Central memory CD8-positive, alpha-beta T cell (primary cell): ENCODE measurements at regions not wholly inside any gene's neighbourhood (a gene's known extent, or its start where the extent isn't known, plus 50 kb on each side); places are given as distances from the start of the nearest gene placed in this dataset.

Experiments
- ATAC-seq: fragments of 150-1000 bp; cut with Tn5 transposase; replicated peaks from 2 replicates; pipeline ENCODE4 v1.10.0; 2022; ENCODE audit warnings: mild to moderate bottlenecking, moderate FRiP score, moderate number of reproducible peaks; ENCODE audit not compliant: poor library complexity, severe bottlenecking; ENCODE audit errors: extremely low read depth
- DNase-seq, 2 donors: peaks; one replicate each; pipeline ENCODE4 v3.0.0; 2021; ENCODE audit warnings: low spot score in 2 of 2
- H3K27ac Mint-ChIP-seq: one replicate; pipeline ENCODE4 v1.8.0; 2022; ENCODE audit warnings: low read depth, mild to moderate bottlenecking, moderate library complexity, mixed read lengths
- H3K27me3 Mint-ChIP-seq: one replicate; pipeline ENCODE4 v1.8.0; 2022; ENCODE audit warnings: mixed read lengths
- H3K36me3 Mint-ChIP-seq: one replicate; pipeline ENCODE4 v1.8.0; 2022; ENCODE audit warnings: mild to moderate bottlenecking, moderate library complexity, mixed read lengths; ENCODE audit not compliant: insufficient read depth
- H3K4me1 Mint-ChIP-seq: one replicate; pipeline ENCODE4 v1.8.0; 2022; ENCODE audit warnings: mixed read lengths
- H3K4me3 Mint-ChIP-seq: one replicate; pipeline ENCODE4 v1.8.0; 2022; ENCODE audit warnings: mild to moderate bottlenecking, moderate library complexity, mixed read lengths
- H3K9me3 Mint-ChIP-seq: one replicate; pipeline ENCODE4 v1.8.0; 2022; ENCODE audit warnings: mixed read lengths

DNA sequence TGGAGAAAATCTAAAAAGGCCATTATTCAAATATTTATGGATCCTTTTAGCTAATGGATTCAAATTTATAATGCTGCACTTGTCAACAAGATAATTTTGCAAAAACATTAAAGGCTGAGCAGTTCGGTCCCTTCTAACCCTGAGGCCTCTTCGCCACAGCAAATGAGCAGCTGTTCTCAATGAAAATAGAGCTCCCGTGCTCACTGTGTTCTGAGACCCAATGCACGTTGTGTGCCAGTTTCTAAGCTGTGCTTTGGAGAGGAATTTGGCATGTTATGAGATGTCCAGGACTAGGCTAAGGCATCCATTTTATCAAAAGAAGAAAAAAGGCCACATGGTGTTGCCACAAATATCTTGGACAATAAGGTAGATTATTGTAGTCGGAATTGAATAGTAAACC lies 220.1 kb upstream of the TSHZ2 start:
- no peaks in the 10 kb centered on the region for H3K36me3 Mint-ChIP-seq
- no peaks in the 10 kb centered on the region for H3K9me3 Mint-ChIP-seq
- DNase-seq, result no peak
- H3K4me1 Mint-ChIP-seq, result no peaks in the 10 kb centered on the region
- no peak overlapping the region for H3K4me3 Mint-ChIP-seq
- no peak overlapping the region for H3K27ac Mint-ChIP-seq
- H3K27me3 Mint-ChIP-seq, result no peaks in the 10 kb centered on the region
- no peak for ATAC-seq

DNA sequence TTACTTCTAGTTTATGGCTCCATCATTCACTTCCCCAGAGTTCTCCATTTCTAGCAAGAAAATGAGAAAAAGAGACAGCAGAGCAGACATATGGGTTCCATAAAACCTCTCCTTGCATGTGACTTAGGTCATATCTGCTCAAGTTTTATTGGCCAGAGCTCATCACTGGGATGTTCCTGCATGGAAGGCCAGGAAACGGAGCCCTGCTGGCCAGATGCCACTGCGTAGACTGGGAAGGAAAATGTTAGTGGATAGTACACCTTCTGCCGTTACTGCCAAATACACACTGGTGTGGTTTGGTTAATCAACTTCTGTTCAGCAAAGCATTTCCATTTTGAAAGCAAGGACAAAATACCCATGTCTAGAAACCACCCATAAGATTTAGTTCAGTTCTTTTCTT lies 220.6 kb upstream of the TSHZ2 start:
- Mint-ChIP-seq H3K27me3 (no peaks in the 10 kb centered on the region), H3K27ac (no peak overlapping the region), H3K9me3 (no peaks in the 10 kb centered on the region), H3K4me3 (no peak overlapping the region), H3K4me1 (no peaks in the 10 kb centered on the region), H3K36me3 (no peaks in the 10 kb centered on the region)
- no peak for ATAC-seq
- DNase-seq, result no peak

DNA sequence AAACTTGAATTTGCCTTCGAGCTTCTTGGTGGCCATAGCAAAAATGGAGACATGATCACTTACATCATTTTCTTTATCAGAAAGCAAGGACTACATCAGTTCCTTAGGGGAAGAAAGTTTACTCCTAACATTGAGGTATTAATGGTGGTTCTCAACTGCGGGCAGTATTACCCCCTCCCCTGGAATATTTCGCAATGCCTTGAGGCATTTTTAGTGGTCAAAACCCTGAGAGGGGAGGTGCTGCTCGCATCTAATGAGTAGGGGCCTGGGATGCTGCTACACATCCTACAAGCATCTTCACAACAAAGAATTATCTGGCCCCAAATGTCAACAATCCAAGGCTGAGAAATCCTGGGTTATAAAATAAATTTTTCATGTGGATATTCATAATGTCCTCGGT lies 222.2 kb upstream of the TSHZ2 start:
- Mint-ChIP-seq H3K9me3 (no peaks in the 10 kb centered on the region), H3K27me3 (peaks cover under 1% of the 10 kb centered on the region), H3K27ac (no peak overlapping the region), H3K4me1 (no peaks in the 10 kb centered on the region), H3K36me3 (no peaks in the 10 kb centered on the region), H3K4me3 (no peak overlapping the region)
- ATAC-seq (no peak), DNase-seq (no peak)

DNA sequence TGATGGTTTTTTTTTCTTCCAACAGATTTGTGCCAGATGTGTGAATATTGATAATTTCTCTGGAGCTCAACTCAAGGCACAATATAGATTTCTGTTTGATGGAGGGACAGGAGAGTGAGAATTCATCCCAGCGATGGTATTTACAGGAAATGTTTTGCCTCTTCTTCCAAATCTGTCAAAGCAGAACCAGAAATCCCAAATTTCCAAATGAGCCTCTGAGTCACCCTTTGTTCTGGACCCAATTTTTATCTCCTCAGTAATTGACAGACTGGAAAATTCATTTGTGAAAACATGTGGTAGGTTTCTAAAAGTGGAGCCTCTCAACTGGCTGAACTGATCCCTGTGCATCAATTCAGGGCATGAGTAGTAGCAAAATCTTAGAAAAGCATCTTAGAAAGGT lies 223.2 kb upstream of the TSHZ2 start:
- DNase-seq (no peak), ATAC-seq (no peak)
- H3K36me3 Mint-ChIP-seq, result no peaks in the 10 kb centered on the region
- H3K4me1 Mint-ChIP-seq, result no peaks in the 10 kb centered on the region
- H3K4me3 Mint-ChIP-seq, result no peak overlapping the region
- no peak overlapping the region for H3K27ac Mint-ChIP-seq
- peaks cover 10% of the 10 kb centered on the region for H3K27me3 Mint-ChIP-seq
- H3K9me3 Mint-ChIP-seq, result no peaks in the 10 kb centered on the region

DNA sequence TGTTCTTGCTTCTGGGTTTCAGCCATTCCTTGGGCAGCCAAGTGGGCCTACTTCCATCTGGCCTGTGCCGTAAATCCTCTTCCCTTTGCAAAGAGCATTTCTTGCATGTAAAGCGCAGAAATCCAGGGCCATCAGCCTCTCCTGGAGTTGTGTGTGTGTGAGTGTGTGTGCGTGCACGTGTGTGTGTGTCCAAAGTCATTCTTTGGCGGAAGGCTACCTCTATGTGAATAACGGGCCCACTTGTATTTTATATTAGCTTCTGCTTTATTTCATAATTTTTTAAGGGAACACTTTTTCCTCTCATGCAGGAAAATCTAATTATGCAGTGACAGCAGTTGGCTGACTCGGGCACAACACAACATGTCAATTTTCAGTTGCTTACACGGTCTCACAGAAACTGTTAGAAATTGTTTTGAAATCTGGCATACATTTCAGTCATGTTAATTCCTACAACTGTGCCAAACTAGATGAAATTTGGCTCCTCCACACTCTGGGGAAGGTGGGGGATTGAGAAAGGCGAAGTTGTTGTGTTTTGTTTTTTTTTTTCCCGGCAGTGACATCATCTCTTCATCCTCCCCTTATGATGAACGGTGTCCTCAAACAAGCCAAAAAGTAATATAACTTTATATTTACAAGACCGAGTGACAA lies 223.7 kb upstream of the TSHZ2 start:
- H3K27ac Mint-ChIP-seq, result no peak overlapping the region
- ATAC-seq (no peak), DNase-seq (no peak)
- H3K4me3 Mint-ChIP-seq, result no peak overlapping the region
- H3K27me3 Mint-ChIP-seq, result peaks cover 16% of the 10 kb centered on the region
- no peaks in the 10 kb centered on the region for H3K4me1 Mint-ChIP-seq
- H3K36me3 Mint-ChIP-seq, result no peaks in the 10 kb centered on the region
- H3K9me3 Mint-ChIP-seq, result no peaks in the 10 kb centered on the region

DNA sequence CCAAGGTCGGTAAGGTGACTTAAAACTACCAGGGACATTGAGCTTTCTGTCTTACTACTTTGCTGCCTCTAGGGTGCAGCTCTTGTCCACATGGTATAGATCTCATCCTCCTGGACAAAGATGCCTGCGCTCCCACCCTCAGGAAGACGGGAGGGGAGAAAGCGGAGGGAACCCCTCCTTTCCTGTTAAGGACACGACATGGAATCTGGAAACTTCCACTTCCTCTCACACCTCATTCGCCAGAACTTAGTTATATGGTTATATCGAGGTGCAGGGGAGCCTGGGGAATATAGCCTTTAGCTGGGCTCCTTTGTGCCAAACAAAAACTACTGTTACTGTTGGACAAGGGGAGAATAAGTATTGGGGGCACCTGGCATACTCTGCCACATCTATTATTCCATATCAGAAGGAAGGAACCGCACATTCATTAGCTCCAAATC lies 224.3 kb upstream of the TSHZ2 start:
- no peaks in the 10 kb centered on the region for H3K9me3 Mint-ChIP-seq
- ATAC-seq (no peak), DNase-seq (no peak)
- no peak overlapping the region for H3K4me3 Mint-ChIP-seq
- H3K36me3 Mint-ChIP-seq, result no peaks in the 10 kb centered on the region
- peaks cover 21% of the 10 kb centered on the region for H3K27me3 Mint-ChIP-seq
- no peak overlapping the region for H3K27ac Mint-ChIP-seq
- H3K4me1 Mint-ChIP-seq, result no peaks in the 10 kb centered on the region

DNA sequence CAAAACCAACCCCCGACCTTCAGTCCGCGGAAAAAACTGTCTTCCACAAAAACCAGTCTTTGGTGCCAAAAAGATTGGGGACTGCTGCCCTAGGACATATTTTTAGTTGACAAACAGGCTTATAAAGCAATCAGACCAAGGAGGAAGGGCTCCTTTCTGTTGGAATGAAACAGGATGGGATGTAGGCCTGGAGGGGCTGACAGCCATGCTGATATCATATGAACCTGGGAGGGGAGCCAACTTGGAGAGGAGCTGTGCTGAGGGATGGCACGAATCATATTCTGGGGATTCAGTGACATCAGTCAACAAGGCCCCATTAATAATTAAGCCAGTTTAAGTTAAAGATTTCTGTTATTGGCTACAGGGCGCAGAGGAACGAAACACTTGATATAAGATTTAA lies 225.4 kb upstream of the TSHZ2 start:
- DNase-seq (no peak), ATAC-seq (no peak)
- Mint-ChIP-seq H3K36me3 (no peaks in the 10 kb centered on the region), H3K4me3 (no peak overlapping the region), H3K27me3 (peaks cover 26% of the 10 kb centered on the region), H3K9me3 (no peaks in the 10 kb centered on the region), H3K4me1 (no peaks in the 10 kb centered on the region), H3K27ac (no peak overlapping the region)

DNA sequence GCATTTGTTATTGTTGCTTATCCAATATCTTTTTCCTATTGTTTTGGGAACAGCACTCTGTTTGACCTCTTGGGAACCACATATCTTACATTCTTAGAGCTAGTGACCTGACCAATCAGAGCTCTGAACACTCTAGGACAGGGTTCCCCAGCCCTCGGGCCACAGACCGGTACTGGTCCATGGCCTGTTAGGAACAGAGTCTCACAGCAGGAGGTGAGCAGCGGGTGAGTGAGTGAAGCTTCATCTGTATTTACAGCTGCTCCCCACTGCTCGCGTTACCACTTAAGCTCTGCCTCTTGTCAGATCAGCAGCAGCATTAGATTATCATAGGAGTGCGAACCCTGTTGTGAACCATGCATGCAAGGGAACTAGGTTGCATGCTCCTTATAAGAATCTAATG lies 226.0 kb upstream of the TSHZ2 start:
- Mint-ChIP-seq H3K27ac (no peak overlapping the region), H3K27me3 (peaks cover 30% of the 10 kb centered on the region), H3K4me1 (no peaks in the 10 kb centered on the region), H3K4me3 (no peak overlapping the region), H3K36me3 (no peaks in the 10 kb centered on the region), H3K9me3 (no peaks in the 10 kb centered on the region)
- DNase-seq, result no peak
- ATAC-seq, result no peak

DNA sequence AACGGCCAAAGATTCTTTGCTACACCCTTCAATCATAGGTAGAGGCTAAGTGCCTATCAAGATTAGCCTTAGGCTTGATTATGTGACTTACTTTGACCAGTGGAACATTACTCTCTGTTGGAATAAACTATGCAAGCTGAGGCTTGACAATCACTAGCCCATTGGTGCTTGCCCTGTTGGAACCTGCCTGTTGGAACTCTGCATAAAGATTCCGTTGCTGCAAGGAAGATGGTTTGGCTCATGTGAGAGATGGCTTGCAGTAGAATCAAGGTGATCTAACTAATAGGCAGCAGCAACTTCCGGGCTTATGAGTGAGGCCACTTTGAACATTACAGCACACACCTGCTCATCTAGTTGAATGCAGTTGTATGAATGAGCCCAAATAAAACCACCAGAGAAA lies 227.7 kb upstream of the TSHZ2 start:
- DNase-seq (no peak), ATAC-seq (no peak)
- H3K36me3 Mint-ChIP-seq, result no peaks in the 10 kb centered on the region
- H3K4me1 Mint-ChIP-seq, result no peaks in the 10 kb centered on the region
- no peak overlapping the region for H3K4me3 Mint-ChIP-seq
- H3K27me3 Mint-ChIP-seq, result peaks cover 39% of the 10 kb centered on the region
- no peaks in the 10 kb centered on the region for H3K9me3 Mint-ChIP-seq
- H3K27ac Mint-ChIP-seq, result no peak overlapping the region

DNA sequence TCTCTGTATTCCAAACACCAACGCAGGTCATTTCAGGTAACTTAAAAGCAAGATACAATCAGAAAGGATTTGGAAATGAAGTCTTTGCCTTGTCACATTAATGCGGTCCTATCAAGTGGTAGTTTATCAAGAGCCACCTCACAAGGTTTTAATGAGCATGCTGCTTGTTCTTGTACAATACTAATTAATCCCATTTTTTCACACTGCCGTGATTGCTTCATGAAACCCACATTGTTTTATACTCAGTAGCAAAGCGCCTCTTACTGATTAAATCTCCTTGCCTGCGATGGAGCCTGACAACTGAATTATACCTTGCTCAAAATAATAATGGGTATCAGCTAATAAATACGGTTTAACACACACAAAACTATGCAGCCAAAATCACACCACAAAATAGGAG lies 234.1 kb upstream of the TSHZ2 start:
- DNase-seq (no peak), ATAC-seq (no peak)
- Mint-ChIP-seq H3K27ac (no peak overlapping the region), H3K9me3 (no peaks in the 10 kb centered on the region), H3K4me3 (no peak overlapping the region), H3K4me1 (no peaks in the 10 kb centered on the region), H3K36me3 (no peaks in the 10 kb centered on the region), H3K27me3 (peaks cover 65% of the 10 kb centered on the region)

DNA sequence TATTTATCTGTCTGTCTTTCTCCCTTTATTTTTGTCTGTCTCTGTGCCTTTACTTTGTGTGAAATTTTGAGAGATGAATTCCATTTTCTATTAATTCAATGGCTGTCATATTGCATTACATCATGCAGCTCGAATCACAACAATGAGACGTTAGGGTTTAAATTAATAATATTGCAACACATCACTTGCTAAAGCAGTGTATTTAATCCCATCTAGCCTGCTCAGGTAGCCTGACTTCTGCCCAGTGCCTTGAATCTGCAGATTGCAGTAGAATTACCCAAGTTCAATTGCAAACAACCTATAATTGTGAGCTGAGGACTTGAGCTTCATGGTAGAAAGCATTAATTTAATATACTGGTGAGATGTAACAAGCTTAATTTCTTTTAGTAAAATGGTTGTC lies 235.7 kb upstream of the TSHZ2 start:
- H3K27ac Mint-ChIP-seq, result no peak overlapping the region

DNA sequence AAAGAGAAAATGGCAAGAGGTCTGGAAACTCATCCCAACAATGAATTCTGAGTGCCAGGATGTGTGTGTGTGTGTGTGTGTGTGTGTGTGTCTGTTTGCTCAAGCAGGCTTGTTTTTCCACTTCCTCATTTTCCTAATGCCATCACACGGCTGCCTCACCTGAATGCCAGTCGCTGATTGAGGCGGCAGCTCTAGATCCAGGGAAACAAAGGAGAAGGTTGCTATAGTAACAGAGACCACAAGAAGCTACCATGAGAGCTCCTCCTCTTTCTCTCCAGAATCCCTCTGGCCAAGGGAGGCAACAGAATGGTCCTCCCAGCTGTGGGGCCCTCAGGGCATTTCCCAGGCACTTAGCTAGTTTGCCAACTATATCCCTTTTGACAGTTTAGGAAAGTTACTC lies 241.1 kb upstream of the TSHZ2 start:
- Mint-ChIP-seq H3K27ac (no peak overlapping the region), H3K36me3 (peaks cover 4% of the 10 kb centered on the region), H3K4me1 (no peaks in the 10 kb centered on the region), H3K4me3 (no peak overlapping the region), H3K9me3 (no peaks in the 10 kb centered on the region), H3K27me3 (peaks cover 36% of the 10 kb centered on the region)
- no peak for DNase-seq
- ATAC-seq, result no peak

More for the DNA sequence above, 235.7 kb upstream of the TSHZ2 start:
- peaks cover 73% of the 10 kb centered on the region for H3K27me3 Mint-ChIP-seq
- H3K4me3 Mint-ChIP-seq, result no peak overlapping the region
- no peaks in the 10 kb centered on the region for H3K4me1 Mint-ChIP-seq
- H3K9me3 Mint-ChIP-seq, result no peaks in the 10 kb centered on the region
- DNase-seq, result no peak
- peaks cover 2% of the 10 kb centered on the region for H3K36me3 Mint-ChIP-seq
- ATAC-seq, result no peak

DNA sequence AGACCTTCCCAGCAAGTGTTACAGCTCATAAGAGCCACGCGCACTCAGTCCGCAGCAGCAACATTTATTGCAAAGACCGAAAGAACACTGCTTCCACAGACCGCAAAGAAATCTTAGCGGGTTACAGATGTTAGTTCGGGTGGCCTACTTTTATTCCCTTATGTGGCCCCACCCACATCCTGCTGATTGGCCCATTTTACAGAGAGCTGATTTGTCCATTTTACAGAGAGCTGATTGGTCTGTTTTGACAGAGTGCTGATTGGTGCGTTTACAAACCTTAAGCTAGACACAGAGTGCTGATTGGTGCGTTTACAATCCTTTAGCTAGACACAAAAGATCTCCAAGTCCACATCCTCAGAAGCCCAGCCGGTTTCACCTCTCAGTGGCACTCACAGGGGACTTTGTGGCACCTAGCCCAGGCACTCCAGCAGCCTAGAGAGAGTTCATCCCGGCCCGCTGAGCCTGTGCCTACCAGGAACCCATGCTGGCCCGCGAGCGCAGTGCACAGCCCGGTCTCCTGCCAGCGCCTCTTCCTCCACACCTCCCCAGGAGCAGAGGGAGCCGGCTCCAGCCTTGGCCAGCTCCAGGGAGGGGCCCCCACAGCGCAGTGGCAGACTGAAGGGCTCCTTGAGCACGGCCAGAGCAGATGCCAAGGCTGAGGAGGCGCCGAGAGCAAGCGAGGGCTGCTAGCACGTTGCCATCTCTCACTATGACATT lies 244.3 kb upstream of the TSHZ2 start:
- Mint-ChIP-seq H3K4me3 (no peak overlapping the region), H3K4me1 (peaks cover 6% of the 10 kb centered on the region), H3K36me3 (peaks cover 4% of the 10 kb centered on the region), H3K27ac (no peak overlapping the region), H3K9me3 (no peaks in the 10 kb centered on the region), H3K27me3 (peaks cover 23% of the 10 kb centered on the region)
- DNase-seq (no peak), ATAC-seq (no peak)
